Astrocyte (in vitro differentiated cells and primary cell): ENCODE measurements at regions not wholly inside any gene's neighbourhood (a gene's known extent, or its start where the extent isn't known, plus 50 kb on each side); places are given as distances from the start of the nearest gene placed in this dataset.

ENCODE experiments used
- EZH2 ChIP-seq: IDR thresholded peaks from 2 replicates; pipeline ENCODE4 v1.6.1; 2012; ENCODE audit warnings: mild to moderate bottlenecking, low read length, inconsistent platforms; ENCODE audit not compliant: insufficient read depth
- TF ChIP-seq, protein P1 (sequence below): IDR thresholded peaks from 2 replicates; pipeline ENCODE4 v1.5.1; 2011; ENCODE audit warnings: low read depth, mild to moderate bottlenecking, inconsistent platforms, low read length, moderate library complexity; ENCODE audit not compliant: insufficient read depth

- TF ChIP-seq, protein P1, sequence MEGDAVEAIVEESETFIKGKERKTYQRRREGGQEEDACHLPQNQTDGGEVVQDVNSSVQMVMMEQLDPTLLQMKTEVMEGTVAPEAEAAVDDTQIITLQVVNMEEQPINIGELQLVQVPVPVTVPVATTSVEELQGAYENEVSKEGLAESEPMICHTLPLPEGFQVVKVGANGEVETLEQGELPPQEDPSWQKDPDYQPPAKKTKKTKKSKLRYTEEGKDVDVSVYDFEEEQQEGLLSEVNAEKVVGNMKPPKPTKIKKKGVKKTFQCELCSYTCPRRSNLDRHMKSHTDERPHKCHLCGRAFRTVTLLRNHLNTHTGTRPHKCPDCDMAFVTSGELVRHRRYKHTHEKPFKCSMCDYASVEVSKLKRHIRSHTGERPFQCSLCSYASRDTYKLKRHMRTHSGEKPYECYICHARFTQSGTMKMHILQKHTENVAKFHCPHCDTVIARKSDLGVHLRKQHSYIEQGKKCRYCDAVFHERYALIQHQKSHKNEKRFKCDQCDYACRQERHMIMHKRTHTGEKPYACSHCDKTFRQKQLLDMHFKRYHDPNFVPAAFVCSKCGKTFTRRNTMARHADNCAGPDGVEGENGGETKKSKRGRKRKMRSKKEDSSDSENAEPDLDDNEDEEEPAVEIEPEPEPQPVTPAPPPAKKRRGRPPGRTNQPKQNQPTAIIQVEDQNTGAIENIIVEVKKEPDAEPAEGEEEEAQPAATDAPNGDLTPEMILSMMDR, result no peak
- no peak for TF ChIP-seq EZH2
Measured at GRCh38 chr1:80896781-80897356, 903.9 kb upstream of the ADGRL2 start.
